HS-5 (cell line): ENCODE measurements at regions not wholly inside any gene's neighbourhood (a gene's known extent, or its start where the extent isn't known, plus 50 kb on each side); places are given as distances from the start of the nearest gene placed in this dataset.

ENCODE experiments used
- DNase-seq: peaks from one replicate; pipeline ENCODE4 v3.0.0-alpha.2; 2012; ENCODE audit warnings: low read depth

DNA sequence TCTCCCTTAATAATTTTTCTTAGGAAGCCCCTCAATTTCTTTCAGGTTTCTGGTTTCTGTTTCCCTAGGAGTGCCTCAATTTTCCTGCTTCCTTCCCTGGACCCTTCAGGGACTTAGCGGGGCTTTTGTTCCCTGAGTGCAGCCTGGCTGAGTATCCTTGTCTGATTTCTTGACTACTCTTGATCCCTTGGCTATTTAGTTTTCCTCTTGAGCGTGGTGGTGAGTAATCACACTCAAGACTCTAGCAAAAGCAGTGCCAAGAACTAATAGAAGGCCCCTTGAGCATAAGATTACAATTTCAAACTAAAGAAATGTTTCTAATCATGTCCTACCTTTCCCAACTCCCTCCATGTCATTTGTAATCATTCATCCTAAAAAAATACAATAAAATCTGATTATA lies 94.3 kb upstream of the C3orf80 start:
- no peak for DNase-seq

GRCh38 chr3:160132226-160132625 lies 93.0 kb upstream of the C3orf80 start:
- DNase-seq, result no peak

- no peak for DNase-seq
Measured at GRCh38 chr3:160133757-160134156, 91.5 kb upstream of the C3orf80 start.

GRCh38 chr3:160134454-160134853 lies 90.8 kb upstream of the C3orf80 start:
- no peak for DNase-seq

- peak; percentile 33 for DNase-seq
Measured at GRCh38 chr3:160134964-160135363, 90.3 kb upstream of the C3orf80 start.

GRCh38 chr3:160135851-160136250 lies 89.4 kb upstream of the C3orf80 start:
- no peak for DNase-seq

- DNase-seq, result no peak
Measured at GRCh38 chr3:160136421-160136820, 88.8 kb upstream of the C3orf80 start.

DNA sequence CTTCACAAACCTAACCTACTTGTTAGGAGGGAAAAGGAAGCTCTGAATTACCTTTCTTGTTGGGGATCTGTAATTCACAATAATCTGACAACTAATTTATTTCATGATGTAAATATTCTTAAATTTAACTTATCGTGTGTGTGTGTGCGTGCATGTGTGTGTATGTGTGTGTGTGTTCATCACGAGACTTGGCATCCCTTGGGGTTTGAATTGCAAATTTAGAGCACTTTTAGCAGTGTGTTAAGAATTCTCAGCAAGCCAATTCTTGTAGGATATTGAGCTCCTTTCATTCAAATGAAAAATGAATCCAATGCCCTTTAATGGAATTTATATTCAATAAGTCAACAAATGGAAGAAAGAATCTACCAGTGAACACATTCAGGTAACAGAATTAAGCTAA lies 85.9 kb upstream of the C3orf80 start:
- DNase-seq, result no peak

GRCh38 chr3:160140756-160141155 lies 84.5 kb upstream of the C3orf80 start:
- no peak for DNase-seq

DNA sequence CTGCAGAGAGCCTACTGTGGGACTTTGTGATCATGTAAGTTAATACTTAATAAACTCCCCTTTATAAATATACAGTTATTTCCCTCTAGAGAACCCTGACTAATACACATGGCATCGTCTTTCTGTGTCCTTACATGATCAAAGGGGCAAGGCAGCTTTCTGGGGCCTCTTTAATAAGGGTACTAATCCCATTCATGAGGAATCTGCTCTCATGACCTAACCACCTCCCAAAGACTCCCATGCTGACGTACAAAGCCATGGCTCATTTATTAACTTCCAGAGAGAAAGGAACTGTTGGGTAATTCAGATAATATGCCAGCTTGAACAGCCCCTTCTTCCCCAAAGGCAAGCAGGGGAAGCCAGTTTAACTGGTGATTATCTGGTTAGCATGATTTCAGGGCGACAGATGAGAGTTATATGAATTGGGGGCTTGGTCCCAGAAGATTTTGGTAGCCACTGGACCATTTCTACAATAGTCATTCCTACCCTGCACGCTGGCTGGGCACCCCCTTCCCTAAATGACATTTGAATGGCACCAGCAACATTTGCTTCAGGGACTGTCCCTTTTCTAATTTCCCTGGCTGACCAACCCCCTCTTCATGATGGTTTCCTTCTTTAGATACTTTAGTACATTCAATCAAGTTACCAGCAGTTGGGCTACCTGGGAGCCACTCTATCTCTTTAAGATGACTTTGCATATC lies 83.6 kb upstream of the C3orf80 start:
- no peak for DNase-seq

GRCh38 chr3:160143482-160143881 lies 81.7 kb upstream of the C3orf80 start:
- no peak for DNase-seq

DNA sequence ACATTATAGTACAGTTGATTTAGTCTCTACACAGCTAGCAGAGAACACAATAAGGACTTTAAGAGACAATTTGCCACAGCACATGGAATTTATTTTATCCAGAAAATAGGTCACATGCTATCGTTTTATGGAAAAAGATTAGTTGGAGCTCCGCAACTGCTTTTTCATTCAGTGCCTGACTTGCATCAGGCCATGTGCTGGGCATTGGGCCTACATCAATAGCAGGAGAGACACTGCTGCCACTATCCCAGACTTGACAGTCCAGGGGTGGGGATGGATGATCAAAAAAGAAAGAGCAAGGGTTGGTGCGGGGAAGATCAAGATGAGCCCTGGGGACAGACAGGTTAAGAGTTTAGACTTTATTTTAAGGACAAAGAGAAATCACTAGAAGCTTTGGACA lies 75.2 kb upstream of the C3orf80 start:
- no peak for DNase-seq

DNA sequence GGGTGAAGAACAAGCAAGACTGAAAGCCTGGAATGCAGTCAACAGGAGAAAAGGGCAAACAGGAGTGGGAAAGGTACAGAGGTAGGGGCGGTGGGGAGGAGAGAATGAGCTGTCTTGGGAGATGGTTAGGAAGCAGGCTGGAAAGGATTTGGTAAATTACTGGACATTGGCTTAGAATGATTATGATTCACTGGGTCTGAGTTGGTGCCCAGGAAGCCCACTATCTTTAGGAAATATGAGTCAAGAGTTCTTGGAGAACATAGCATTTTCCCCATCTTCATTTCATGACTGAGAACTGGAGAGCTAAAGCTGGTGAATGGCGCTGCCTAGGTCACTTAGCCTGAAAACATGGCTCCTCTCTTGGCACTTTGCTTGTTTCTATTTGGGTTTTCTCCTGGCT lies 74.7 kb upstream of the C3orf80 start:
- DNase-seq, result peak; percentile 22

- no peak for DNase-seq
Measured at GRCh38 chr3:160152638-160153037, 72.6 kb upstream of the C3orf80 start.

DNA sequence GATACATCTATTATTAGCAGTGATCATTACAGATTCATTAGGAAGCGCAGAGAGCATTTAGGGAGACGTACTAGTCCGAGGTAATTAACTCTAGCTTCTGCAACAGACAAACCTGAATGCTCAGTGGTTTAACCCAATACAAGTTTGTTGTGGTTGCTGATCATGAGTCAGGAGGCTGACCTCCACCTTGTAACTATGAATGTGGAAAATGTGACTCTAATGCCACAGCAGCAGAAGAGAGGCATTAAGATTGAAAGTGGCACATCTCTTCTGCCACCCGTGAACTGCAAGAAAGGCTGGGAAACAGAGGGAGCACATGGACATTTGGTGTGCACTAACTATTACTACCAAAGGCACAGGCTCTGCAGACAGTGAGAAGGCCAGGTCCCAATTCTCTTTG lies 71.2 kb upstream of the C3orf80 start:
- DNase-seq, result no peak

DNA sequence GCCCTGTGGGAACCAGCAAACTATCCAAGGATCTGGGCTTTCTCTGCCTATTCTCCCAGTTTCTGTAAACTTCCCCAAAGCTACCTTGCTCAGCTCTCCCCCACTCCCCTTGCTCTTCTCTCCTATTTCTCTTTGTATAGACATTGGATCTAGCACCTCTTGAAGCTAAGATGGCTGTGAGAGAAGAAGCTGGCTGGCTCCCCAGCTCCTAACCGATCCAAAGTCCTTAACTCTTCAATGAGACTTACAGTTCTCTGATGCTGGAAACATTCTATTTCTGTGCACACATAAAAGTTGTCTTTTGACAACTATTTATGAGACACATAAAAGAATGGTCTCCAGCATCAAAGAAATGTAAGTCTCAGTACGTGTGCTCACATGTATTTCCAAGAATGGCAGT lies 70.6 kb upstream of the C3orf80 start:
- no peak for DNase-seq

DNA sequence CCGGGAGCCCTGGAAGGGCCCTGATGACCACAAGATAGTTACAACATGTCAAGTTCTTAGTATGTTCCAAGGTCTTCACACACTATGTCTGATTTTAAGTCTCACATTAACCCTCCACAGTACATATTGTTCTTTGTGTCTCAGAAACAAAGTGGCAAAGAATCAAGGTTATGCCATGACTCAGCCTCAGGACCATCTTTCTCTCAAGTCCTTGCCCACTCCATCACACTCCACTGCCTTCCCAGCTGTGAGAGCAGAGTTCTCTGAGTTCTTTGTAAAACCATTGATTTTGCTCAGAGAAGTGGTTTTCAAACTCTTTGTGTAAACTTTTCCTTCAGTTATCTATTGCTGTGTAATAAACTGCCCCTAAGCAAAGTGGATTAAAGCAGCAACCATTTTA lies 67.9 kb upstream of the C3orf80 start:
- no peak for DNase-seq

GRCh38 chr3:160159341-160159740 lies 65.9 kb upstream of the C3orf80 start:
- DNase-seq, result no peak

DNA sequence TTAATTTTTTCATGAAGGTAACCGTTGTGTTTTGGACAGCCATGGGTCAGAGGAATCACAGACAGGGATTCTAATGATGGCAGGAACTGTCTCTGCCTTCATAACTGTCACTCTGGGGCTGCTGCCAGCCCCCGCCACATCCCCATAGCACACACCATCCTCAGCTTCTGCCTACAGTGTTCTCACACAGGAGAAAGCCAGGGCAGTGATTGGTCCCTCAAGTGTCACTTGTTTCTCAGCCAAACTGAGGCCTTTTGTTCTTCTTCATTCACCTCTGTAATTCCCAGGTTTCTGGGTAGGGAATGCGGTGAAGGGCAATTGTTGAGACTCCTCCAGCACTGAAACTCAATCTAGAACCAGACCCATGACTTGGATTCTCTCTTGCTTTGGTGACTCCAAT lies 65.4 kb upstream of the C3orf80 start:
- no peak for DNase-seq

GRCh38 chr3:160161921-160162320 lies 63.3 kb upstream of the C3orf80 start:
- DNase-seq, result no peak

- no peak for DNase-seq
Measured at GRCh38 chr3:160162440-160162839, 62.8 kb upstream of the C3orf80 start.

DNA sequence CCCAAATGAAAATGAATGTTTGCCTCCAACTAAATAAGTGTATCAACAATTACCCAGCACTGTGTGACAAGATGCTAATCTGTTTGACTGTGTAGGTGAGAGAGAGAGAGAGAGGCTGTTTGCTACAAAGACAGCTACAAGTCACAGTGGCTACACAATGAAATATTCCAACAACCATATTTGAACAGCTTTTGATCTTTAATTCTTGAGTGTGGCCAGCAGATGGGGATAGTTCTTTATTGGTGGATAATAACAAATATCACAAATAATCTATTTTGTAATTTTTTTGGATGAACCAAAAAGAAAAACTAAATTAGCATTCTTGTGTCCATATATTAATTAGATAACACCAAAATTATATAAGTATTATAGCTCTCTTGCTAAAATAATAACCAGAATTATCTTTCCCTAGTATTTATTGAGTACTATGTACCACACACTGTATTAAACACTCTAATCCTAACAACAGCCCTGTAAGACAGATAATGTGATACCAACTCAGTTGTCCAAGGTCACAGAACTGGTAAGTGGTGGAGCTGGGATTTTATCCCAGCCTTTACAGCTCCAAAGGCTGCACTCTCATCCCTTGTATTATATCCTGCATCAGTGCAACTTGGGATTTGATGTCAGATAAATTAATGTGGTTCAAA lies 61.9 kb upstream of the C3orf80 start:
- DNase-seq, result no peak

DNA sequence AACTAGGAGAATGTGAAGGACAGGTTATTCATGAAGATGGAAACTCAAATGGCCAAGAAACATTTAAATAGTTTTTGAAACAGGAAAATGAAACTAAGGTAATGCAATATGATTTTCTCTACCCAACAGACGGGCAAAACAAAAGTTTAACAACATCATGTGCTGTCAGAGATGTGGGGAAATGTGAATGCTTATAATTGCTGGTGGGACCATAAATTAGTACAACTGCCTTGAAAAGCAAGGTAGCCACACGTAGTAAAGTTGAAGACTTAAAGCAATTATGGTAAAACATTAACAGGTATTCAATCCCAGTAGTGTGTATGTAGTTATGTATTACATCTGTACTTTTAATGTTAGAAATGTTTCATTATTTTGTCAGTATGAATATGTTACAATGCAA lies 57.0 kb upstream of the C3orf80 start:
- DNase-seq, result no peak
